ENCODE measurements at regions not wholly inside any gene's neighbourhood (a gene's known extent, or its start where the extent isn't known, plus 50 kb on each side); places are given as distances from the start of the nearest gene placed in this dataset.
"Not testable (repeated sequence)": the region's sequence is repeated elsewhere in the genome, so short reads cannot be mapped to it uniquely, and the experiment has no call there.

DNA sequence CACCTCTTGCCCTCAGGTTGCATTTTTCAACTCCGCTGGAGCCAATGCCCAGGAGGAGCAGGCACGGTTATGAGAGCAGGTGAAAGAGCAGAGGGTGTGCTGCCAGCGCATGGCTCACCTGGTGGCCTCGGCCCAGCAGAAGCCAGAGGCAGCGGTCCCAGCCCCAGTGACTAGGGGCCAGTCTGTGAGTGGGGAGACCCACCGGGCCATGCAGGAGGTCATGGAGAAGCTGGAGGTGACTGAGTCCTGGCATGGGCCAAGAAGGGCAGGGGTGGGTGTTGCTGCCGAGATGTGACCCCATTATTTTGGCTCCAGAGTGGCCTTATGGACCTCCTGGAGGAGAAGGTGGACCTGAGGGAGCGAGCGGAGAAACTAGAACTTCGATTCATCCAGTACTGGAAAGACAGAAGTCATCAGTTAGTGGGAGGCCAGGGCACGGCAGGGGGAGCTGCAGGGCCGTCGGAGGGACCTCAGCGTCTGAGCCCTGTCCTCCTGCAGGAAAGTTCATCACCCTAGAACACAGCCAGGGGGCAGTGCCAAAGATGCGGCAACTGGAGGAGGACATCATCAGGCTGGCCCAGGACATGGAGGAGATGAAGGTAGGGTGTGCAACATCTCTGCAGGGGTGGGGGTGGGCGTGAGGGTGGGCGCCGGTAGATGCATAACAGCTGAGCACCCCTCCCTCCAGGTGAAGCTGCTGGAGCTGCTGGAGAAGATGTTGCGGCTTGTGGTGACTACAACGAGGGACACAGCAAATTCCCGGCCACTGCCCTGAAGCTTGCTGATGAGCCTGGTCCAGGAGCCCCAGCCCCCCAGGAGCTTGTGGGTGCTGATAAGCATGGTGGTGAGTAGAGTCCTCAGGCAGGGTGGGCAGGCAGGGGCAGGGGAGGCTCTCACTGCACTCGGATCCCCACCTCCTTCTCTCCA, 58.9 kb upstream of the LYSMD4 start:
- TF ChIP-seq, protein P1, sequence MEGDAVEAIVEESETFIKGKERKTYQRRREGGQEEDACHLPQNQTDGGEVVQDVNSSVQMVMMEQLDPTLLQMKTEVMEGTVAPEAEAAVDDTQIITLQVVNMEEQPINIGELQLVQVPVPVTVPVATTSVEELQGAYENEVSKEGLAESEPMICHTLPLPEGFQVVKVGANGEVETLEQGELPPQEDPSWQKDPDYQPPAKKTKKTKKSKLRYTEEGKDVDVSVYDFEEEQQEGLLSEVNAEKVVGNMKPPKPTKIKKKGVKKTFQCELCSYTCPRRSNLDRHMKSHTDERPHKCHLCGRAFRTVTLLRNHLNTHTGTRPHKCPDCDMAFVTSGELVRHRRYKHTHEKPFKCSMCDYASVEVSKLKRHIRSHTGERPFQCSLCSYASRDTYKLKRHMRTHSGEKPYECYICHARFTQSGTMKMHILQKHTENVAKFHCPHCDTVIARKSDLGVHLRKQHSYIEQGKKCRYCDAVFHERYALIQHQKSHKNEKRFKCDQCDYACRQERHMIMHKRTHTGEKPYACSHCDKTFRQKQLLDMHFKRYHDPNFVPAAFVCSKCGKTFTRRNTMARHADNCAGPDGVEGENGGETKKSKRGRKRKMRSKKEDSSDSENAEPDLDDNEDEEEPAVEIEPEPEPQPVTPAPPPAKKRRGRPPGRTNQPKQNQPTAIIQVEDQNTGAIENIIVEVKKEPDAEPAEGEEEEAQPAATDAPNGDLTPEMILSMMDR (IDR thresholded peaks at IDR 0.05; ENCODE audit: borderline replicate concordance, extremely low read depth, low read length, poor library complexity, severe bottlenecking): not testable (repeated sequence)
- not testable (repeated sequence) for TF ChIP-seq EZH2 (IDR thresholded peaks at IDR 0.05; ENCODE audit: borderline replicate concordance, low read depth, low read length, severe bottlenecking)
